ENCODE measurements at regions not wholly inside any gene's neighbourhood (a gene's known extent, or its start where the extent isn't known, plus 50 kb on each side); places are given as distances from the start of the nearest gene placed in this dataset.

GRCh38 chr13:26839682-26840081 lies 79.1 kb upstream of the GPR12 start:
- DNase-seq = no peak
- intact Hi-C loops (cut with micrococcal nuclease) = no loop called here
- Histone ChIP-seq H3K4me1 (ENCODE audit: control insufficient read depth, insufficient read depth, low read length) (no peaks in the 10 kb centered on the region), H3K4me3 (ENCODE audit: low read length) (no peak overlapping the region), H3K9me3 (ENCODE audit: control insufficient read depth, insufficient read depth, low read length) (no peaks in the 10 kb centered on the region), H3K36me3 (ENCODE audit: control insufficient read depth, insufficient read depth, low read length) (no peaks in the 10 kb centered on the region), H3K27me3 (ENCODE audit: control insufficient read depth, insufficient read depth, low read length) (peaks cover 3% of the 10 kb centered on the region), H3K27ac (ENCODE audit: low read length) (no peak overlapping the region)
- no peak overlapping the region for H3K27ac Mint-ChIP-seq
- H3K9me3 Mint-ChIP-seq = no peaks in the 10 kb centered on the region
- no peaks in the 10 kb centered on the region for H3K4me1 Mint-ChIP-seq
- no peaks in the 10 kb centered on the region for H3K36me3 Mint-ChIP-seq
- WGBS (ENCODE audit: insufficient coverage) = 84% methylated on average over 4 of the region's 4 CpGs
- no peak for ATAC-seq
- TF ChIP-seq CTCF (IDR thresholded peaks at IDR 0.05) = no peak
- H3K4me3 Mint-ChIP-seq = no peak overlapping the region
- peaks cover 3 to 27% of the 10 kb centered on the region in 2 donors for H3K27me3 Mint-ChIP-seq (ENCODE audit: low read depth in 2 of 2)

GRCh38 chr13:26838821-26839220 lies 78.2 kb upstream of the GPR12 start:
- H3K4me3 Mint-ChIP-seq = no peak overlapping the region
- H3K27me3 ChIP-seq (ENCODE audit: control insufficient read depth, insufficient read depth, low read length) = peaks cover 3% of the 10 kb centered on the region
- H3K27me3 Mint-ChIP-seq (ENCODE audit: low read depth in 2 of 2) = peaks cover 3 to 27% of the 10 kb centered on the region in 2 donors
- H3K27ac Mint-ChIP-seq = no peak overlapping the region
- H3K27ac ChIP-seq (ENCODE audit: low read length) = no peak overlapping the region
- no peak overlapping the region for H3K4me3 ChIP-seq (ENCODE audit: low read length)
- H3K9me3 Mint-ChIP-seq = no peaks in the 10 kb centered on the region
- no peaks in the 10 kb centered on the region for H3K36me3 ChIP-seq (ENCODE audit: control insufficient read depth, insufficient read depth, low read length)
- H3K36me3 Mint-ChIP-seq = no peaks in the 10 kb centered on the region
- intact Hi-C loops (cut with micrococcal nuclease) = no loop called here
- DNase-seq = no peak
- TF ChIP-seq CTCF (IDR thresholded peaks at IDR 0.05) = no peak
- ATAC-seq = no peak
- H3K4me1 ChIP-seq (ENCODE audit: control insufficient read depth, insufficient read depth, low read length) = no peaks in the 10 kb centered on the region
- 75% methylated on average over 2 of the region's 2 CpGs for WGBS (ENCODE audit: insufficient coverage)
- H3K4me1 Mint-ChIP-seq = no peaks in the 10 kb centered on the region
- no peaks in the 10 kb centered on the region for H3K9me3 ChIP-seq (ENCODE audit: control insufficient read depth, insufficient read depth, low read length)

- Histone ChIP-seq H3K27ac (ENCODE audit: low read length) (no peak overlapping the region), H3K4me3 (ENCODE audit: low read length) (no peak overlapping the region), H3K4me1 (ENCODE audit: control insufficient read depth, insufficient read depth, low read length) (no peaks in the 10 kb centered on the region), H3K9me3 (ENCODE audit: control insufficient read depth, insufficient read depth, low read length) (no peaks in the 10 kb centered on the region), H3K36me3 (ENCODE audit: control insufficient read depth, insufficient read depth, low read length) (no peaks in the 10 kb centered on the region), H3K27me3 (ENCODE audit: control insufficient read depth, insufficient read depth, low read length) (peaks cover 6% of the 10 kb centered on the region)
- DNase-seq (no peak), ATAC-seq (no peak)
- H3K9me3 Mint-ChIP-seq = no peaks in the 10 kb centered on the region
- no peak for TF ChIP-seq CTCF (IDR thresholded peaks at IDR 0.05)
- H3K27me3 Mint-ChIP-seq (ENCODE audit: low read depth in 2 of 2) = peaks cover 6 to 32% of the 10 kb centered on the region in 2 donors
- H3K4me1 Mint-ChIP-seq = no peaks in the 10 kb centered on the region
- 90% methylated on average over 6 of the region's 6 CpGs for WGBS (ENCODE audit: insufficient coverage)
- intact Hi-C loops (cut with micrococcal nuclease) = no loop called here
- no peak overlapping the region for H3K27ac Mint-ChIP-seq
- H3K4me3 Mint-ChIP-seq = no peak overlapping the region
- no peaks in the 10 kb centered on the region for H3K36me3 Mint-ChIP-seq
These were observed 77.4 kb upstream of the GPR12 start for GRCh38 chr13:26837997-26838396.

DNA sequence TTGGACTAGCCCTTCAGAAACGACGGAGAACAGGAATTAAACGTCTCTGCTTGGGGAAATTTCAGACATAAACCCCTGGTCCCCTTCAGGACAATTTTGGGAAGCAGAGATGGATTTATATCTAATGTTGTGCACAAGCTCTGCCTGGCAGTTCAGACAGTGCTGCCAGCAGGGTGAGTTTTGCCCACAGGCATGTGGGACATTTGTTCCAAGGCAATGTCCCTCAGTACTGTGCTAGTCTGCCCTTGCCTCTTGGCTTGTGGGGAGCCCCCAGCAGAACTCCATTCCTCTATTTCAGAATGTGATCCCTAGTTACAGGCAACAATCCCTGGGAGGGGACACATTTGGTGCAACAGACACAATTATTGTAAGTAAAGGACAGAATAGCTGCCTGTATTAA lies 76.5 kb upstream of the GPR12 start:
- intact Hi-C loops (cut with micrococcal nuclease) = no loop called here
- 89% methylated on average over 3 of the region's 3 CpGs for WGBS (ENCODE audit: insufficient coverage)
- Mint-ChIP-seq H3K36me3 (no peaks in the 10 kb centered on the region), H3K4me3 (no peak overlapping the region), H3K9me3 (no peaks in the 10 kb centered on the region), H3K27me3 (ENCODE audit: low read depth in 2 of 2) (peaks cover 6 to 29% of the 10 kb centered on the region in 2 donors), H3K27ac (no peak overlapping the region), H3K4me1 (peaks cover 0 to under 1% of the 10 kb centered on the region in 2 donors)
- no peak overlapping the region for H3K4me3 ChIP-seq (ENCODE audit: low read length)
- TF ChIP-seq CTCF (IDR thresholded peaks at IDR 0.05) = no peak
- H3K27ac ChIP-seq (ENCODE audit: low read length) = no peak overlapping the region
- no peaks in the 10 kb centered on the region for H3K4me1 ChIP-seq (ENCODE audit: control insufficient read depth, insufficient read depth, low read length)
- ATAC-seq (no peak), DNase-seq (no peak)
- no peaks in the 10 kb centered on the region for H3K9me3 ChIP-seq (ENCODE audit: control insufficient read depth, insufficient read depth, low read length)
- H3K36me3 ChIP-seq (ENCODE audit: control insufficient read depth, insufficient read depth, low read length) = no peaks in the 10 kb centered on the region
- H3K27me3 ChIP-seq (ENCODE audit: control insufficient read depth, insufficient read depth, low read length) = peaks cover 6% of the 10 kb centered on the region

All from natural killer cell (primary cell).